Hematopoietic multipotent progenitor cell treated with erythropoietin and hydrocortisone succinate and interleukin-3 and kit ligand, for 6 days (in vitro differentiated cells): ENCODE measurements at regions not wholly inside any gene's neighbourhood (a gene's known extent, or its start where the extent isn't known, plus 50 kb on each side); places are given as distances from the start of the nearest gene placed in this dataset.
A peak's percentile ranks its signal among the peaks of the same experiment; 100 is the strongest.
"Not testable (repeated sequence)": the region's sequence is repeated elsewhere in the genome, so short reads cannot be mapped to it uniquely, and the experiment has no call there.

Experiments
- DNase-seq: peaks from one replicate; pipeline ENCODE4 v3.0.0-alpha.2; 2015

GRCh38 chr1:220475608-220476007 is 52.3 kb upstream of the MARK1 start:
- not testable (repeated sequence) for DNase-seq

GRCh38 chr1:220475141-220475540 is 52.8 kb upstream of the MARK1 start:
- not testable (repeated sequence) for DNase-seq

GRCh38 chr1:220473440-220473839 is 54.5 kb upstream of the MARK1 start:
- no peak for DNase-seq

DNA sequence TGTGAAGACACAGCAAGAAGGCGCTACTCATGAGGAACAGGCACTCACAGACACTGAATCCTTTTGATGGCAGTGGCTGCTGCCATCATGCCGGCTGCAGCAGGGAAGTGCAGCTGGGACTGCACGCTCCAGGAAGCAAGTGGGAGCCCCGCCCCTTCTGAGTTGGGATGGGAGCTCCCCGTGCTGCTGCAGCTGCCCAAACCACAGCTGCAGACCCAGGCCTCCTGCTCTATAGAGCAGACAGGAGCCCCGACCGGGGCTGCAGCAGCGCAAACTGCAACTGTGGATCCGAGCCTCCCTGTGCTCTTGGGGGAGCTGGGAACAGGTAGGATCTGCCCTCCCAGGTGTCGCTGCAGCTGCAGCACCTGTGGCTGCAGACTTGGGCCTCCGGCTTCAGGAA is 65.2 kb upstream of the MARK1 start:
- no peak for DNase-seq

GRCh38 chr1:220458936-220459335 is 69.0 kb upstream of the MARK1 start:
- DNase-seq = no peak

GRCh38 chr1:220457957-220458609 is 69.9 kb upstream of the MARK1 start:
- DNase-seq = no peak

DNA sequence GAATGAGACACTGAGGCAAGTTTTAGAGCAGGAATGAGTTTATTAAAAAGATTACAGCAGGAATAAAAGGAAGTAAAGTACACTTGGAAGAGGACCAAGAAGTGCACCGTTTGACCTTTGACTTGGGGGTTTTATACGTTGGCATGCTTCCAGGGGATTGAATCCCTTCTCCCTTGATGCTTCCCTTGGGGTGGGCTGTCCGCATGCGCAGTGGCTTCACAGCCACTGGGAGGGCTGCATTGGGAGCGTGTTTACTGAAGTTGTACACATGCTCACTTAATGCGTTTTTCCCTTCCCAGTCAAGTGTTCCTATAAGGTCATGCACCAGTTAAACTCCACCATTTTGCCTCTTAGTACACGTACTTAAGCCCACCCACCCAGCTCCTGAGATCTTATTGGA is 72.4 kb upstream of the MARK1 start:
- no peak for DNase-seq

- peak; percentile 13 for DNase-seq
Measured at GRCh38 chr1:220454155-220454777, 73.7 kb upstream of the MARK1 start.

GRCh38 chr1:220453371-220453770 is 74.6 kb upstream of the MARK1 start:
- DNase-seq = no peak

DNA sequence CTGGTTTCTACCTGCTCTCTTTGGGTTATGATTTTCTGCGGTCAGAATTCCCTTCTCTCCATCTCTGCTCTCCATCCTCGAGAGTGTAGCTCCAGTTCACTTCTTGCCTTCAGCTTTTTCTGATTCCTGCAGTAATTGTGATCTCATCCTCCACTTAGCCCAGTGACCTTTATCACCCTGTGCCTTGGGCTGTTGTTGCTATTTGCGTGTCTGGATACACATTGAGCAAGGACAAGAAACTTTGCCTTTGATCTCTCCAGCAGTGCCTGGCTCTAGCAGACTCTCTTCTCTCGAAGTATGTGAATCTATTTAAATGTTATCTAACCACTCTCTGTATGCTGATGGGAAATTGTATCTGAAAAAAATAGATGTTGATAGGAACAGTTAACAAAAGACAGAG is 76.4 kb upstream of the MARK1 start:
- DNase-seq = no peak

DNA sequence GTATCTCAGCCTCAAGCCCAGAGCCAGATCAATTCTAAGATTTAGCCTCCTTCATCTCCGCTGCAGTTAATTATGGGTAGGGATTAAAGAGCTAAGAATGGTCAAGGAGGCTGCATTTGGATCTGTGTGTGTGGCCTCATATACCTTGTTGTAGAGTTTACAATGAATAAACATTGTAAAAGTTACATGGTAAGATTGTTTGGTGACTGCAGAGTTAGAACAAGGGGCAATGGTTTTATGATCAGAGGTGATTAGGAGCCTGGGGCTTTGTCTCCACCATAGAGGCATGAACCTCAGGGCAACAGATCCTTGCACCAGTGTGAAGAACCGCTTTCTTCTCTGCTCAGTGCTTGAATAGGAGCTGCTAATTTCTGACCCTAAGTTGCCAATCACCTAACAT is 77.0 kb upstream of the MARK1 start:
- no peak for DNase-seq

DNA sequence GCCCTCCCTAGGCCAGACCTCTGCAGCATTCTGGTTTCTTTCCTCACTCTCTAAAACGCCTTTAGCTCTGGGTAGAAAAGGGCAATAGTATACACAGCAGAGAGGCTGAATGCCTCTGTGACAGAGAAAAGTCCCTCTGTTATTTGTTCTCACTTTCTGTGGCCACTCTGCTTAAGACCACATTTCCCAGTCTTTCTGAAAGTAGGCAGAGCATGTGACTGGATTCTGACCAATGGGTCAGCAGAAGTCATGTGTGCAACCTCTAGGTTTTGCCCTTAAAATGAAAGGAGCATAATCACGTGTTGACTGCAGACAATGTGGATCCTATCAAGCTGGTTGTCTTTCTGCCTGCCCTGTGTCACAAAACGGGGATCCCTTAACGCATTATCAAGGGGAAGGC is 79.7 kb upstream of the MARK1 start:
- no peak for DNase-seq

DNA sequence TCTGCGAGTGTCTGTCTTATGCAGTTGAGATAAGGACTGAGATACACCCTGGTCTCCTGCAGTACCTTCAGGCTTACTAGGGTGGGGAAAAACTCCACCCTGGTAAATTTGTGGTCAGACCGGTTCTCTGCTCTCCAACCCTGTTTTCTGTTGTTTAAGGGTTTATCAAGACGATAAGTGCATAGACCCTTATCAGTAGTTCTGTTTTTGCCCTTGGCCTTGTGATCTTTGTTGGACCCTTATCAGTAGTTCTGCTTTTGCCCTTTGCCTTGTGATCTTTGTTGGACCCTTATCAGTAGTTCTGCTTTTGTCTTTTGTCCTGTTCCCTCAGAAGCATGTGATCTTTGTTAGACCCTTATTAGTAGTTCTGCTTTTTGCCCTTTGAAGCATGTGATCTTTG is 83.3 kb upstream of the MARK1 start:
- DNase-seq = peak; percentile 30

DNA sequence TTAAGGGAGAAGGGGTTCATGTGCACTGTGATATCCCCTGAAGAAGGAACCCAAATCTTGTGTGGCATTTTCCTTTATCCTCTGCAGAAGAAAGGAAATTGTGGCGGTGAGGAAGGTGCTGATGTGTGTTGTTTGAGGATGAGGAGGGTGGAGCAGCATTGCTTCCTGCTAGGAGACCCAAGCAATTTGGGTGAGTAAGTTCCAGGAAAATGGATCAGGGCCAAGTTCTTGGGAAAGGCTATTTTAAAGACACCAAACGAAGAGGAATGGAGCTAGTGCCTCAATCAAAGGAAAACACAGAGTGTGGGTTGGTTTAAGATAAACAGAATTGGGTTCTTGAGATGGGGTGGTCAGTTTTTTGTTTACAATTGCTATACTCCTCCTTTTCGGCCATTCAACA is 86.7 kb upstream of the MARK1 start:
- DNase-seq = no peak

DNA sequence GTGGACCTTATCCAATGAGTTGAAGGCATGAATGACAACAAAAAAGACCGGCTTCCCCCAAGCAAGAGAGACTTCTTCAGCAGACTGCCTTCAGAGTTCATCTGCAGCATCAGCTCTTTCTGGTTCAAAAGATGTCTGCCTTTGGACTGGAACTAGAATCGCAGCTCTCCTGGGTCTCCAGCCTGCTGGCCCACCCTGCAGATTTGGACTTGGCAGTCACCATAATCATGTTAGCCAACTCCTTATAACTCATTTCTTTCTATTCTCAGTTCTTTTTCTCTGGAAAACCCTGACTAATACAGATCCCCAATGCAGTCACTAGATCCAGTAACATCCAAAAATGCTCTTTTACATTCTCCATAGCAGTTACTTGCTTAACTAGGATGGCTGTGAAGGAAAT is 89.2 kb upstream of the MARK1 start:
- no peak for DNase-seq

DNA sequence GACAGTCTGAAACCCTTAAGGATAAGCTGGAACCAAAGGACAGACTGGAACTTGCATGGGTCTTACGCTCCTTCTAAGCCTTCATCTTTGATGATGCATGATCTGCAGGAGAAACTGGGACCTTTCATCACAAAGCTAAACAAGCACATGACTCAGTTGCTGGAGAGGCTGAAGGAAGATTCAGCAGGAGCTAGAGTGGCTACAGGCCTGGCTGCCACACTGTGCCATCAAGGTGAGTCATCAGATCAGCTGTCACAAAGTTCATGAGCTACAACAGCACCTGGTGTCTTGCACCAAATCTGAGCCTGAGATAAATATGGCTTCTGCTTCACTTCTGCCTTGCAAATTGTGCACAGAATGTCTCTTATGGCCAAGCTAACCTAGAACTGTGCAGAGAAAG is 95.5 kb upstream of the MARK1 start:
- no peak for DNase-seq

GRCh38 chr1:220431554-220432239 is 96.2 kb upstream of the MARK1 start:
- no peak for DNase-seq

- DNase-seq = no peak
Measured at GRCh38 chr1:220430586-220430985, 97.3 kb upstream of the MARK1 start.

- no peak for DNase-seq
Measured at GRCh38 chr1:220430059-220430458, 97.9 kb upstream of the MARK1 start.

DNA sequence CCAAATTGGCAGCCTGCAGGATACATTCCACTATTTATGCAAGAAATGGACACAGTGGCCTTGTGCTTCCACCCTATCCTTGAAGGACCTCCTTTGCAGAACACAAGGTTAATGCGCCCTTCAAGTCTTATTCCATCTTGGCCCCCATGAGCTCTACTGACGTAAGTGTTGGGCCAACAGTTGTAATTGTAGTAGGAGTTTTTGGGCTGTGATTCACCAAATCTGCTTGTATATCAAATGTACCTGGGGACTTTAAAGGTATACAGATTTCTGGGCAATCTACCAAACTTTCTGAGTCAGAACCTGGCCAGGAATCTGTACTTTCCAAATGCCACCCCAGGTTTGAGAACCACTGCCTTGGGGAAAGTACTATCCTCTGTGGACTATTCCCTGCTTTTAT is 100.9 kb upstream of the MARK1 start:
- DNase-seq = no peak

GRCh38 chr1:220425852-220426251 is 102.1 kb upstream of the MARK1 start:
- no peak for DNase-seq

GRCh38 chr1:220421508-220421907 is 106.4 kb upstream of the MARK1 start:
- no peak for DNase-seq

- no peak for DNase-seq
Measured at GRCh38 chr1:220420726-220421125, 107.2 kb upstream of the MARK1 start.

- DNase-seq = not testable (repeated sequence)
Measured at GRCh38 chr1:220412382-220412781, 115.6 kb upstream of the MARK1 start.

- DNase-seq = no peak
Measured at GRCh38 chr1:220410611-220411010, 117.3 kb upstream of the MARK1 start.
